ENCODE measurements at regions not wholly inside any gene's neighbourhood (a gene's known extent, or its start where the extent isn't known, plus 50 kb on each side); places are given as distances from the start of the nearest gene placed in this dataset.
"Not testable (repeated sequence)": the region's sequence is repeated elsewhere in the genome, so short reads cannot be mapped to it uniquely, and the experiment has no call there.

- Mint-ChIP-seq H3K36me3 (no peaks in the 10 kb centered on the region), H3K27me3 (no peaks in the 10 kb centered on the region), H3K4me3 (no peak overlapping the region), H3K27ac (no peak overlapping the region), H3K9me3 (ENCODE audit: low read depth) (no peaks in the 10 kb centered on the region), H3K4me1 (no peaks in the 10 kb centered on the region)
- ATAC-seq (no peak), DNase-seq (no peak)
- CTCF ChIA-PET: no interaction called here
Measured at GRCh38 chr4:27098034-27098433, 237.4 kb downstream of the STIM2 start.

GRCh38 chr4:27100713-27101112 is 240.1 kb downstream of the STIM2 start:
- CTCF ChIA-PET: no interaction called here
- Mint-ChIP-seq H3K36me3 (no peaks in the 10 kb centered on the region), H3K4me3 (no peak overlapping the region), H3K4me1 (no peaks in the 10 kb centered on the region), H3K27me3 (no peaks in the 10 kb centered on the region), H3K27ac (no peak overlapping the region), H3K9me3 (ENCODE audit: low read depth) (no peaks in the 10 kb centered on the region)
- ATAC-seq: no peak
- no peak for DNase-seq

GRCh38 chr4:27101126-27101525 is 240.5 kb downstream of the STIM2 start:
- Mint-ChIP-seq H3K9me3 (ENCODE audit: low read depth) (no peaks in the 10 kb centered on the region), H3K27me3 (no peaks in the 10 kb centered on the region), H3K27ac (no peak overlapping the region), H3K4me1 (no peaks in the 10 kb centered on the region), H3K36me3 (no peaks in the 10 kb centered on the region), H3K4me3 (no peak overlapping the region)
- DNase-seq (no peak), ATAC-seq (no peak)
- CTCF ChIA-PET: no interaction called here

- no peaks in the 10 kb centered on the region for H3K27me3 Mint-ChIP-seq
Measured at GRCh38 chr4:27101561-27101960, 240.9 kb downstream of the STIM2 start.

GRCh38 chr4:27111627-27112026 is 251.0 kb downstream of the STIM2 start:
- DNase-seq (no peak), ATAC-seq (no peak)
- Mint-ChIP-seq H3K27ac (no peak overlapping the region), H3K4me1 (no peaks in the 10 kb centered on the region), H3K9me3 (ENCODE audit: low read depth) (peaks cover 3% of the 10 kb centered on the region), H3K36me3 (no peaks in the 10 kb centered on the region), H3K27me3 (no peaks in the 10 kb centered on the region), H3K4me3 (no peak overlapping the region)
- CTCF ChIA-PET: no interaction called here

More at GRCh38 chr4:27101561-27101960, 240.9 kb downstream of the STIM2 start:
- no peak overlapping the region for H3K27ac Mint-ChIP-seq
- no peaks in the 10 kb centered on the region for H3K36me3 Mint-ChIP-seq
- H3K4me3 Mint-ChIP-seq: no peak overlapping the region
- DNase-seq: no peak
- CTCF ChIA-PET: no interaction called here
- H3K4me1 Mint-ChIP-seq: no peaks in the 10 kb centered on the region
- no peak for ATAC-seq
- no peaks in the 10 kb centered on the region for H3K9me3 Mint-ChIP-seq (ENCODE audit: low read depth)

- Mint-ChIP-seq H3K9me3 (ENCODE audit: low read depth) (peaks cover 3% of the 10 kb centered on the region), H3K27me3 (no peaks in the 10 kb centered on the region), H3K4me1 (no peaks in the 10 kb centered on the region), H3K36me3 (no peaks in the 10 kb centered on the region), H3K27ac (no peak overlapping the region), H3K4me3 (no peak overlapping the region)
- DNase-seq: no peak
- CTCF ChIA-PET: no interaction called here
- no peak for ATAC-seq
Measured at GRCh38 chr4:27112587-27112986, 251.9 kb downstream of the STIM2 start.

GRCh38 chr4:27115221-27115620 is 254.6 kb downstream of the STIM2 start:
- no peaks in the 10 kb centered on the region for H3K4me1 Mint-ChIP-seq
- peaks cover 3% of the 10 kb centered on the region for H3K9me3 Mint-ChIP-seq (ENCODE audit: low read depth)
- no peak for DNase-seq
- no peak overlapping the region for H3K4me3 Mint-ChIP-seq
- H3K27ac Mint-ChIP-seq: no peak overlapping the region
- H3K27me3 Mint-ChIP-seq: no peaks in the 10 kb centered on the region
- ATAC-seq: no peak
- CTCF ChIA-PET: no interaction called here
- H3K36me3 Mint-ChIP-seq: no peaks in the 10 kb centered on the region

- Mint-ChIP-seq H3K27ac (no peak overlapping the region), H3K27me3 (no peaks in the 10 kb centered on the region), H3K4me1 (no peaks in the 10 kb centered on the region), H3K36me3 (no peaks in the 10 kb centered on the region), H3K4me3 (no peak overlapping the region), H3K9me3 (ENCODE audit: low read depth) (peaks cover 3% of the 10 kb centered on the region)
- CTCF ChIA-PET: no interaction called here
- ATAC-seq: no peak
- no peak for DNase-seq
Measured at GRCh38 chr4:27117453-27117852, 256.8 kb downstream of the STIM2 start.

- no peaks in the 10 kb centered on the region for H3K4me1 Mint-ChIP-seq
- no peak for ATAC-seq
- CTCF ChIA-PET: no interaction called here
Measured at GRCh38 chr4:27119239-27119638, 258.6 kb downstream of the STIM2 start.

GRCh38 chr4:27121830-27122229 is 261.2 kb downstream of the STIM2 start:
- CTCF ChIA-PET: no interaction called here

More at GRCh38 chr4:27119239-27119638, 258.6 kb downstream of the STIM2 start:
- no peaks in the 10 kb centered on the region for H3K36me3 Mint-ChIP-seq
- H3K4me3 Mint-ChIP-seq: no peak overlapping the region
- H3K9me3 Mint-ChIP-seq (ENCODE audit: low read depth): peaks cover 3% of the 10 kb centered on the region
- no peaks in the 10 kb centered on the region for H3K27me3 Mint-ChIP-seq
- H3K27ac Mint-ChIP-seq: no peak overlapping the region
- DNase-seq: no peak

GRCh38 chr4:27123123-27123768 is 262.6 kb downstream of the STIM2 start:
- ATAC-seq (no peak), DNase-seq (no peak)
- no peaks in the 10 kb centered on the region for H3K27me3 Mint-ChIP-seq
- no peaks in the 10 kb centered on the region for H3K4me1 Mint-ChIP-seq
- no peak overlapping the region for H3K27ac Mint-ChIP-seq
- no peak overlapping the region for H3K4me3 Mint-ChIP-seq
- no peaks in the 10 kb centered on the region for H3K9me3 Mint-ChIP-seq (ENCODE audit: low read depth)
- H3K36me3 Mint-ChIP-seq: no peaks in the 10 kb centered on the region
- CTCF ChIA-PET: interaction anchor here (0.5 kb wide), 1 partner anchor 1931 kb away, joined by 3 read pairs; no protein-coding TSS in a partner anchor

More at GRCh38 chr4:27121830-27122229, 261.2 kb downstream of the STIM2 start:
- Mint-ChIP-seq H3K36me3 (no peaks in the 10 kb centered on the region), H3K9me3 (ENCODE audit: low read depth) (no peaks in the 10 kb centered on the region), H3K27ac (no peak overlapping the region), H3K27me3 (no peaks in the 10 kb centered on the region), H3K4me1 (no peaks in the 10 kb centered on the region), H3K4me3 (no peak overlapping the region)
- ATAC-seq (no peak), DNase-seq (no peak)

GRCh38 chr4:27123769-27124124 is 263.1 kb downstream of the STIM2 start:
- Mint-ChIP-seq H3K4me3 (no peak overlapping the region), H3K27me3 (no peaks in the 10 kb centered on the region), H3K4me1 (no peaks in the 10 kb centered on the region), H3K27ac (no peak overlapping the region), H3K9me3 (ENCODE audit: low read depth) (no peaks in the 10 kb centered on the region), H3K36me3 (no peaks in the 10 kb centered on the region)
- DNase-seq: no peak
- ATAC-seq: no peak
- CTCF ChIA-PET: interaction anchor here (0.5 kb wide), 1 partner anchor 1932 kb away, joined by 3 read pairs; no protein-coding TSS in a partner anchor

- H3K27me3 Mint-ChIP-seq; DNase-seq; CTCF ChIA-PET; ATAC-seq; H3K4me1 Mint-ChIP-seq; H3K9me3 Mint-ChIP-seq (ENCODE audit: low read depth); H3K27ac Mint-ChIP-seq; H3K36me3 Mint-ChIP-seq; H3K4me3 Mint-ChIP-seq: not testable (repeated sequence)
Measured at GRCh38 chr4:27126895-27127294, 266.3 kb downstream of the STIM2 start.

GRCh38 chr4:27128443-27128842 is 267.8 kb downstream of the STIM2 start:
- Mint-ChIP-seq H3K9me3 (ENCODE audit: low read depth) (no peaks in the 10 kb centered on the region), H3K27ac (no peak overlapping the region), H3K4me1 (no peaks in the 10 kb centered on the region), H3K27me3 (no peaks in the 10 kb centered on the region), H3K4me3 (no peak overlapping the region), H3K36me3 (no peaks in the 10 kb centered on the region)
- no peak for DNase-seq
- CTCF ChIA-PET: no interaction called here
- ATAC-seq: no peak

GRCh38 chr4:27129871-27130366 is 269.3 kb downstream of the STIM2 start:
- Mint-ChIP-seq H3K27me3 (no peaks in the 10 kb centered on the region), H3K4me3 (no peak overlapping the region), H3K27ac (no peak overlapping the region), H3K9me3 (ENCODE audit: low read depth) (peaks cover 7% of the 10 kb centered on the region), H3K4me1 (no peaks in the 10 kb centered on the region), H3K36me3 (peaks cover 2% of the 10 kb centered on the region)
- CTCF ChIA-PET: no interaction called here
- no peak for ATAC-seq
- no peak for DNase-seq
